NCI-H524 treated with DMSO at 0.1 percent for 48 hours (cell line): ENCODE measurements at regions not wholly inside any gene's neighbourhood (a gene's known extent, or its start where the extent isn't known, plus 50 kb on each side); places are given as distances from the start of the nearest gene placed in this dataset.

Source experiments
- DNase-seq: peaks from one replicate; lab custom pipeline; 2025; lab: John Stamatoyannopoulos, UW

GRCh38 chr4:187424636-187425035 lies 570.9 kb upstream of the ZFP42 start:
- no peak for DNase-seq

- DNase-seq: no peak
Observed at GRCh38 chr4:187426511-187426910, 569.1 kb upstream of the ZFP42 start.

- no peak for DNase-seq
Observed at GRCh38 chr4:187432310-187432709, 563.3 kb upstream of the ZFP42 start.

- DNase-seq: no peak
Observed at GRCh38 chr4:187433141-187433540, 562.4 kb upstream of the ZFP42 start.

- no peak for DNase-seq
Observed at GRCh38 chr4:187436251-187436650, 559.3 kb upstream of the ZFP42 start.

GRCh38 chr4:187444061-187444460 lies 551.5 kb upstream of the ZFP42 start:
- no peak for DNase-seq

- no peak for DNase-seq
Observed at GRCh38 chr4:187449702-187450101, 545.9 kb upstream of the ZFP42 start.

GRCh38 chr4:187451776-187452175 lies 543.8 kb upstream of the ZFP42 start:
- DNase-seq: no peak

- no peak for DNase-seq
Observed at GRCh38 chr4:187460016-187460415, 535.6 kb upstream of the ZFP42 start.

GRCh38 chr4:187464573-187464972 lies 531.0 kb upstream of the ZFP42 start:
- DNase-seq: no peak

- DNase-seq: no peak
Observed at GRCh38 chr4:187467224-187467623, 528.3 kb upstream of the ZFP42 start.

- no peak for DNase-seq
Observed at GRCh38 chr4:187469627-187470026, 525.9 kb upstream of the ZFP42 start.

GRCh38 chr4:187470061-187470460 lies 525.5 kb upstream of the ZFP42 start:
- DNase-seq: no peak

GRCh38 chr4:187474238-187474637 lies 521.3 kb upstream of the ZFP42 start:
- DNase-seq: no peak

GRCh38 chr4:187475901-187476300 lies 519.7 kb upstream of the ZFP42 start:
- no peak for DNase-seq

GRCh38 chr4:187477224-187477623 lies 518.3 kb upstream of the ZFP42 start:
- no peak for DNase-seq

GRCh38 chr4:187478292-187479140 lies 517.1 kb upstream of the ZFP42 start:
- DNase-seq: no peak

GRCh38 chr4:187479511-187479910 lies 516.1 kb upstream of the ZFP42 start:
- DNase-seq: no peak

- no peak for DNase-seq
Observed at GRCh38 chr4:187480146-187481145, 515.1 kb upstream of the ZFP42 start.

GRCh38 chr4:187484186-187484585 lies 511.4 kb upstream of the ZFP42 start:
- no peak for DNase-seq

GRCh38 chr4:187485676-187486075 lies 509.9 kb upstream of the ZFP42 start:
- DNase-seq: no peak

- DNase-seq: no peak
Observed at GRCh38 chr4:187491286-187491685, 504.3 kb upstream of the ZFP42 start.

- no peak for DNase-seq
Observed at GRCh38 chr4:187491959-187492358, 503.6 kb upstream of the ZFP42 start.
